ENCODE measurements at regions not wholly inside any gene's neighbourhood (a gene's known extent, or its start where the extent isn't known, plus 50 kb on each side); places are given as distances from the start of the nearest gene placed in this dataset.

DNA sequence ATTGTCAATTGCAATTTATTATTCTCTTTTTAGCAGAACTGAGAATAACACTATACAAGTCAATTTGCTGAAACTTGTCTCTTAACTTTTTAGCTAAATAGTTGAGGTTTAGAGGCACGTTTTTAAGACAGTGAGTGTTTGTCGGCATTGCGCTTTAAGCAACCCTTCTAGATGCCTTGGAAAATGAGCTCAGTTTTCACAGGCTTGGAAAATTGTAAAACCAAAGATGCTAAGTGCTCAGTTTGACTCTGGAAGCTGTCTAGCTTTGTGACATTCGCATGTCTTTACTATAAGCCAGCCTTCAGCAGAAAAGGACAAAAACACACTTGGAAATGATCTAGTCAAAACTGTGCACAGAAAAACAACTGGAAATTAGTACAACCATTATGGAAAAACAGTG, 500.4 kb downstream of the NEBL start (continued):
- TF ChIP-seq ZNF326 (CRISPR knock-in tag; IDR thresholded peaks at IDR 0.05; ENCODE audit: borderline replicate concordance) (no peak), TBX3 (IDR thresholded peaks at IDR 0.05; ENCODE audit: borderline replicate concordance) (no peak)

DNA sequence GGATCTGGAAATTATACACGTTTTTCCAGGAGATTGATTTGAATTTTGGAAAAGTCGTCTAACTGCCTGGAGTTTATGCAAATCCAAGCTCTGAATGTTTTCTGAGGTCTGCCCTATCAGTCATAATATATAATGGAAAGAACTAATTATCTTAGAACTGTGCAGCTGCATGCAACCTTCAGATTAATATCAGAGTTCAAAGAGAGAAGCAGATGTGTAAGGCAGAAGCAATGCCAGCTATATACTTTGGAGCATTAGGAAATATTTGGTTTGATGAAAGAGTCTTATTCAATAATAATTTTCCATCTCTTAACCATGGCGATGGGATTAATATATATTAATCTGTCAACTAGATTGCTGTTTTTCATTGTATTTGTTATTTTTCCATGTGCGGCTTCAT, 500.9 kb downstream of the NEBL start:
- no peaks in the 10 kb centered on the region for H3K79me2 ChIP-seq (ENCODE audit: insufficient read depth, low read length)
- POLR2A ChIA-PET: no interaction called here

More for the DNA sequence above, 500.9 kb downstream of the NEBL start:
- TF ChIP-seq MBNL3 (CRISPR knock-in tag; conservative IDR thresholded peaks at IDR 0.05) (no peak), NCOR1 (IDR thresholded peaks at IDR 0.05; ENCODE audit: borderline replicate concordance, low read length) (no peak), ZNF577 (CRISPR knock-in tag; IDR thresholded peaks at IDR 0.05; ENCODE audit: borderline replicate concordance, low read depth) (no peak), ZNF850 (CRISPR knock-in tag; conservative IDR thresholded peaks at IDR 0.05) (no peak), HNRNPLL (IDR thresholded peaks at IDR 0.05; ENCODE audit: low read depth, low read length, poor library complexity, severe bottlenecking) (no peak), ADNP (CRISPR knock-in tag; IDR thresholded peaks at IDR 0.05) (no peak), ZNF674 (CRISPR knock-in tag; IDR thresholded peaks at IDR 0.05; ENCODE audit: low read depth) (no peak), ISL2 (CRISPR knock-in tag; IDR thresholded peaks at IDR 0.05) (no peak)
- TF ChIP-seq, protein P1, sequence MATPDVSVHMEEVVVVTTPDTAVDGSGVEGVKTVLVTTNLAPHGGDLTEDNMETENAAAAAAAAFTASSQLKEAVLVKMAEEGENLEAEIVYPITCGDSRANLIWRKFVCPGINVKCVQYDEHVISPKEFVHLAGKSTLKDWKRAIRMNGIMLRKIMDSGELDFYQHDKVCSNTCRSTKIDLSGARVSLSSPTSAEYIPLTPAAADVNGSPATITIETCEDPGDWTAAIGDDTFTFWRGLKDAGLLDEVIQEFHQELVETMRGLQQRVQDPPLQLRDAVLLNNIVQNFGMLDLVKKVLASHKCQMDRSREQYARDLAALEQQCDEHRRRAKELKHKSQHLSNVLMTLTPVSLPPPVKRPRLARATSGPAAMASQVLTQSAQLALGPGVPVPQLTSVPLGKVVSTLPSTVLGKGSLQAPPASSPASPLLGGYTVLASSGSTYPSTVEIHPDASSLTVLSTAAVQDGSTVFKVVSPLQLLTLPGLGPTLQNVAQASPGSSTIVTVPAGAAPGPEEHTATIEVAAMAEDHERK (CRISPR knock-in tag; IDR thresholded peaks at IDR 0.05; ENCODE audit: low read depth): no peak
- TF ChIP-seq, protein P2, sequence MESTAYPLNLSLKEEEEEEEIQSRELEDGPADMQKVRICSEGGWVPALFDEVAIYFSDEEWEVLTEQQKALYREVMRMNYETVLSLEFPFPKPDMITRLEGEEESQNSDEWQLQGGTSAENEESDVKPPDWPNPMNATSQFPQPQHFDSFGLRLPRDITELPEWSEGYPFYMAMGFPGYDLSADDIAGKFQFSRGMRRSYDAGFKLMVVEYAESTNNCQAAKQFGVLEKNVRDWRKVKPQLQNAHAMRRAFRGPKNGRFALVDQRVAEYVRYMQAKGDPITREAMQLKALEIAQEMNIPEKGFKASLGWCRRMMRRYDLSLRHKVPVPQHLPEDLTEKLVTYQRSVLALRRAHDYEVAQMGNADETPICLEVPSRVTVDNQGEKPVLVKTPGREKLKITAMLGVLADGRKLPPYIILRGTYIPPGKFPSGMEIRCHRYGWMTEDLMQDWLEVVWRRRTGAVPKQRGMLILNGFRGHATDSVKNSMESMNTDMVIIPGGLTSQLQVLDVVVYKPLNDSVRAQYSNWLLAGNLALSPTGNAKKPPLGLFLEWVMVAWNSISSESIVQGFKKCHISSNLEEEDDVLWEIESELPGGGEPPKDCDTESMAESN (CRISPR knock-in tag; conservative IDR thresholded peaks at IDR 0.05): no peak
- 12% methylated on average over 4 of the region's 4 CpGs for WGBS (ENCODE audit: low lambda C conversion rate)
- intact Hi-C loops (cut with micrococcal nuclease; ENCODE audit: unreplicated experiment) (no loop called here), in situ Hi-C loops (cut with HindIII; ENCODE audit: extremely low pct_ligation_motif_present, low pct_unique_long_range_greater_than_20kb) (no loop called here)
- Histone ChIP-seq H3K27ac (ENCODE audit: extremely low read length, insufficient read depth, low read length) (no peak overlapping the region), H3K4me3 (replicated peaks in 1 of 3; ENCODE audit: insufficient read depth in 1 of 3, low read depth in 2 of 3, low read length in 3 of 3) (no peak overlapping the region), H3K4me2 (ENCODE audit: low read depth, low read length) (no peak overlapping the region), H2AFZ (ENCODE audit: low read length) (no peak overlapping the region), H3K9me3 (ENCODE audit: low read length) (peaks cover 52% of the 10 kb centered on the region; the same call in 1 of the 2 replicates), H3K4me1 (ENCODE audit: insufficient read depth, low read length) (no peaks in the 10 kb centered on the region), H4K20me1 (ENCODE audit: insufficient read depth, low read length) (no peaks in the 10 kb centered on the region), H3K9ac (ENCODE audit: insufficient read depth, low read depth, low read length) (no peak overlapping the region), H3K27me3 (ENCODE audit: control insufficient read depth in 1 of 2, insufficient read depth in 2 of 2, low read length in 2 of 2) (no peaks in the 10 kb centered on the region), H3K36me3 (replicated peaks in 1 of 2; ENCODE audit: control insufficient read depth in 1 of 2, insufficient read depth in 2 of 2, low read length in 2 of 2) (no peaks in the 10 kb centered on the region)
- CTCF ChIA-PET (ENCODE audit: low intra/inter-chr PET ratio, low total read pairs): no interaction called here
- no peak for ATAC-seq
- DNase-seq (ENCODE audit: low spot score): no peak
- no TSS peak for BruUV-seq (replicated peaks)
- FAIRE-seq: no peak

Measured in HepG2 (cell line).